ENCODE measurements at regions not wholly inside any gene's neighbourhood (a gene's known extent, or its start where the extent isn't known, plus 50 kb on each side); places are given as distances from the start of the nearest gene placed in this dataset.
A peak's percentile ranks its signal among the peaks of the same experiment; 100 is the strongest.

DNA sequence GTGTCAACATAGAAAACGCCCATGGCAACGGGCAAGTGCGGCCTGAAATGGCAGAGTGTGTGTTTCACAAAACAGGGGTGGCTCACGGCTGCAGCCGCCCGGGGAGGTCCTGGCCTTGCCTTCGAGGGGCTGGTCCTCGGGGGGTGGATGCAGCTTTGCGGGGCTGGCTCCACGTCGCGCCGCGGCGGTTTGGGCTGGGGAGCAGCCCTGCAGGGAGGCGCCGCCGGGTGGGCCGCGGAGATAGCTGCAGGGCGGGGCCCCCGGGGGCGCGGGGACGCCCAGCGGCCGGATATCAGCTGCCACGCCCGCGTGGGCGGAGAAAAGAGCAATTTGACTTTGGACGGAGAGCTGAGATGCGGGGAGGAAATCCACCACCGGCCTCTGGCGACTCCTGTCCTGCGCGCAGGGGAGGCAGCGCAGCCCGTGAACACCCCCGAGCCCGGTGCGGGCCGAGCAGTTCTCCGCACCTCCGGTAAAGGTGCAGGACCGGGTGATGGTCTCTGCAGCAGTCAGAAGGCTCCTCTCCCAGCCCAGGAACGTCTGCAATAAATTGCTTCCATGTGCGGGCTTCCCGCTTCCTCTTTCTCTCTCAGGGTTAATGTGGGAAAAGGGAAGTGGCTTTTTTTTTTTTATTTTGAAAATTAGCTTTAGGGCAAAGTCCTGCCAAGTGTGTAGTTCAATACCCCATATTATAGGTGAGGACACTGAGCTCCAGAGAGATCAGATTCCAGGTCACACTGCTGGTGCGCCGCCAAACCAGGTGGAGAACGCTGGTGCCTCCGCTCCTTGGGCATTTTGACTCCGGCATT is 110.5 kb downstream of the ARF6 start:
- TF ChIP-seq, protein P1, sequence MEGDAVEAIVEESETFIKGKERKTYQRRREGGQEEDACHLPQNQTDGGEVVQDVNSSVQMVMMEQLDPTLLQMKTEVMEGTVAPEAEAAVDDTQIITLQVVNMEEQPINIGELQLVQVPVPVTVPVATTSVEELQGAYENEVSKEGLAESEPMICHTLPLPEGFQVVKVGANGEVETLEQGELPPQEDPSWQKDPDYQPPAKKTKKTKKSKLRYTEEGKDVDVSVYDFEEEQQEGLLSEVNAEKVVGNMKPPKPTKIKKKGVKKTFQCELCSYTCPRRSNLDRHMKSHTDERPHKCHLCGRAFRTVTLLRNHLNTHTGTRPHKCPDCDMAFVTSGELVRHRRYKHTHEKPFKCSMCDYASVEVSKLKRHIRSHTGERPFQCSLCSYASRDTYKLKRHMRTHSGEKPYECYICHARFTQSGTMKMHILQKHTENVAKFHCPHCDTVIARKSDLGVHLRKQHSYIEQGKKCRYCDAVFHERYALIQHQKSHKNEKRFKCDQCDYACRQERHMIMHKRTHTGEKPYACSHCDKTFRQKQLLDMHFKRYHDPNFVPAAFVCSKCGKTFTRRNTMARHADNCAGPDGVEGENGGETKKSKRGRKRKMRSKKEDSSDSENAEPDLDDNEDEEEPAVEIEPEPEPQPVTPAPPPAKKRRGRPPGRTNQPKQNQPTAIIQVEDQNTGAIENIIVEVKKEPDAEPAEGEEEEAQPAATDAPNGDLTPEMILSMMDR (IDR thresholded peaks at IDR 0.05; ENCODE audit: low read depth, low read length), result peak; percentile 12; the same call in 1 of the 2 replicates
- ChIA-PET CTCF (interaction anchor here (0.6 to 1.8 kb wide), 7 partner anchors 9 to 141 kb away, joined by 3 to 14 read pairs (median 4); partner anchors contain the start of gene ARF6), POLR2A (interaction anchor here (0.6 to 2.6 kb wide), 7 partner anchors 20 to 411 kb away, joined by 3 to 7 read pairs (median 4); partner anchors contain the start of gene ARF6)
- peak overlapping the region; percentile 39 for H3K27ac ChIP-seq (ENCODE audit: low read depth, low read length)
- no peak for DNase-seq (ENCODE audit: low read depth, low spot score)
- H3K9me3 ChIP-seq (ENCODE audit: control insufficient read depth, insufficient read depth, low read length), result no peaks in the 10 kb centered on the region
- H3K27me3 ChIP-seq (ENCODE audit: control insufficient read depth, insufficient read depth, low read length), result no peaks in the 10 kb centered on the region
- peak overlapping the region; percentile 58 for H3K4me3 ChIP-seq (ENCODE audit: low read depth, low read length)

DNA sequence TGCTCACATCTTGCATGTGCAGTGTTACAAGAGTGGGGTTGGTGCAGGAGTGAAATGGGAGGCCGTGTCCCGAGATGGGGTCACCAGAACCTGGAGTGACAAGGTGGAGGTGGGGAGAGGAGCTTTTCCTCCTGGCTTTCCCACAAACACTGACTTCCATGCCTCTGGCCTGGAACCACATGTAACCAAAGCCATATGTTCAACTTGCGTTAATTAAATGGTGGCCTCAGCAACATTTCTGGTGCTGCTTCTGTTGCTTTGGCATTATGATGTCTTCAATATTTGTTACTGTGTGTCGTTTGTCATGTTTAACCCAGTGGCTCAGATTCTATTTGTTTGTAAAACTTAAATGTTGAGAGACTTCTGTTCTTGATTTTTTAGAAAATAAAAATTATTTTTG is 110.2 kb downstream of the VCPKMT start:
- no peak for DNase-seq (ENCODE audit: low read depth, low spot score)
- H3K27ac ChIP-seq (ENCODE audit: low read depth, low read length), result no peak overlapping the region
- H3K4me3 ChIP-seq (ENCODE audit: low read depth, low read length), result no peak overlapping the region
- H3K27me3 ChIP-seq (ENCODE audit: control insufficient read depth, insufficient read depth, low read length), result no peaks in the 10 kb centered on the region
- H3K9me3 ChIP-seq (ENCODE audit: control insufficient read depth, insufficient read depth, low read length), result no peaks in the 10 kb centered on the region
- ChIA-PET POLR2A (no interaction called here), CTCF (no interaction called here)
- TF ChIP-seq, protein P1 (IDR thresholded peaks at IDR 0.05; ENCODE audit: low read depth, low read length), result no peak

DNA sequence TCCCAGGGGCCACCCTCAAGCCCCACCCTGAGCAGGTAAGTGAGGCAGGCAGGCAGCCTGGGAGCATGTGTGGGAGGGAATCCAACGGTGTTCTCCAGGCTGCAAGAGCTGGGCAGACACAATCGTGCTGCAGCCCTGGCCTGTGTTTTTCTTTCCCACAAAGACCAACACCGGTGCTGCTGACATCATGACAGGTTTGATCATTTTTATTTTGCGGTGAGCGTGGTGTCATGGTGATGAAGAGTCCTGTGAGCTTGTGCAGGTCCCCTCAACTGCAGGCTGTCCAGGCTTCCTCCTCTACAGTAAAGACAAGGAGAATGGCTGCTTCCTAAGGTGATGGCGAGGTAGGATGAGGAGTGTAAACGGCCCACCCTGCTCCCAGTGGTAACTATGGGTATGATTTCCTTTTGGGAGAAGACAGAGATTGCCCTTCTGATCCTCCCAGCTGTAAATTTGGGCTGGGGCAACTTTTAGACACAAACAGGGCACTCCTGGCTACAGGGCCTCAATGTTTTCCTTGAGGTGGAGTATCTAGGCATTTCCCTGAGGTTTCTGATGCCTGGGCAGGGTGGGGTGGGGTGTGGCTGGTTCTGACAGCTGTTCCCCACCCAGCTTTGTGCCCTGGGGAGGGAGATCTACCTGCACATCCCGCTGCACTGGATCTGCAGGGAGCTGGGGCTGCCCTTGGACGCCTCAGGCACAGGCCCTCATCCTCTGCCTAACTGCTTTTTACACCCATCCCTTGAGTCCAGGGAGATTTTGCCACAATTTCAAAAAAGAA is 109.1 kb downstream of the VCPKMT start:
- ChIA-PET POLR2A (interaction anchor here (0.5 to 0.9 kb wide), 2 partner anchors 24 to 35 kb away, joined by 6 to 7 read pairs; no protein-coding TSS in a partner anchor), CTCF (no interaction called here)
- no peak overlapping the region for H3K4me3 ChIP-seq (ENCODE audit: low read depth, low read length)
- no peaks in the 10 kb centered on the region for H3K27me3 ChIP-seq (ENCODE audit: control insufficient read depth, insufficient read depth, low read length)
- no peak for DNase-seq (ENCODE audit: low read depth, low spot score)
- TF ChIP-seq, protein P1 (IDR thresholded peaks at IDR 0.05; ENCODE audit: low read depth, low read length), result no peak; the same call in 1 of the 2 replicates
- H3K9me3 ChIP-seq (ENCODE audit: control insufficient read depth, insufficient read depth, low read length), result no peaks in the 10 kb centered on the region
- H3K27ac ChIP-seq (ENCODE audit: low read depth, low read length), result no peak overlapping the region

DNA sequence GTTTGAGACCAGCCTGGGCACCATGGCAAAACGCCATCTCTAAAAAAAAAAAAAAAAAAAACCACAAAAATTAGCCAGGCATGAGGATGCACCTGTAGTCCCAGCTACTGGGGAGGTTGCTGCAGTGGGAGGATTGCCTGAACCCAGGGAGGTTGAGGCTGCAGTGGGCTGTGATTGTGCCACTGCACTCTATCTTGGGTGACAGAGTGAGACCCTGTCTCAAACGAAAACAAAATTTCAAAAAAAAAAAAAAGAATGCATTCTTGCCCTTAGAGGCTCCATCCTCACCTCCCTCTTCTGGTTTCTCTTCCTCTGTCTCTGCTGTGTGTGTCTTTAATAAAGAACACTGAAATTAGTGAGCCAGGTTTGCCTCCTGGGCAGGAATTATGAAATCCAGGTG is 107.8 kb downstream of the VCPKMT start:
- DNase-seq (ENCODE audit: low read depth, low spot score), result no peak
- ChIA-PET POLR2A (no interaction called here), CTCF (interaction anchor here (0.8 to 2.2 kb wide), 2 partner anchors 15 to 146 kb away, joined by 5 to 8 read pairs; no protein-coding TSS in a partner anchor)
- no peaks in the 10 kb centered on the region for H3K27me3 ChIP-seq (ENCODE audit: control insufficient read depth, insufficient read depth, low read length)
- H3K27ac ChIP-seq (ENCODE audit: low read depth, low read length), result no peak overlapping the region
- no peak overlapping the region for H3K4me3 ChIP-seq (ENCODE audit: low read depth, low read length)
- TF ChIP-seq, protein P1 (IDR thresholded peaks at IDR 0.05; ENCODE audit: low read depth, low read length), result no peak
- H3K9me3 ChIP-seq (ENCODE audit: control insufficient read depth, insufficient read depth, low read length), result no peaks in the 10 kb centered on the region

Measured in AG04450 (cell line).